GM12878 (cell line): ENCODE measurements at regions not wholly inside any gene's neighbourhood (a gene's known extent, or its start where the extent isn't known, plus 50 kb on each side); places are given as distances from the start of the nearest gene placed in this dataset.

Source experiments
- ATAC-seq: fragments of 200-7000 bp; cut with Tn5 transposase; 3 replicates; pipeline ENCODE4 v1.9.1; 2020; ENCODE audit warnings: mild to moderate bottlenecking, moderate library complexity
- BruUV-seq: library from RNA; stranded (reverse); fragments of 400-500 nt; replicated peaks from 2 replicates; lab custom pipeline; 2021; lab: Mats Ljungman, UMichigan
- CTCF ChIA-PET: fragments of 300-600 bp; sonication (Branson Sonifier 250); formaldehyde crosslinking; extraction: SDS; loops from one replicate; lab custom pipeline; 2021; ENCODE audit warnings: inconsistent platforms; lab: Yijun Ruan, JAX
- POLR2A ChIA-PET: fragments of 350-600 bp; formaldehyde crosslinking; extraction: SDS; loops from one replicate; lab custom pipeline; 2021; ENCODE audit warnings: inconsistent platforms; lab: Charles Lee
- RAD21 ChIA-PET: fragments of 300-600 bp; sonication (Branson Sonifier 250); formaldehyde crosslinking; loops from one replicate; lab custom pipeline; 2023; ENCODE audit warnings: antibody characterized with exemption; ENCODE audit not compliant: unreplicated experiment; lab: Charles Lee
- SMC1A ChIA-PET: fragments of 300-600 bp; sonication (Branson Sonifier 250); formaldehyde crosslinking; loops from one replicate; lab custom pipeline; 2023; ENCODE audit not compliant: unreplicated experiment, uncharacterized antibody; lab: Charles Lee
- DNase-seq: peaks from one replicate; pipeline ENCODE4 v3.0.0-alpha.2; 2011; ENCODE audit warnings: low read depth, low spot score
- FAIRE-seq: peaks from 3 replicates; lab custom pipeline; 2011; peaks lifted over from hg19 to GRCh38; lab: Jason Lieb, UNC
- H2AFZ ChIP-seq: 2 replicates; pipeline ENCODE4 v1.6.0; 2011; ENCODE audit warnings: low read depth, low read length, control low read depth; ENCODE audit not compliant: control insufficient read depth
- H3K27ac ChIP-seq: 2 replicates; pipeline ENCODE4 v1.5.1; 2011; ENCODE audit warnings: control low read depth; ENCODE audit not compliant: control insufficient read depth, insufficient read depth
- H3K27me3 ChIP-seq, 2 experiments: replicated peaks in 1 of 2; 2 replicates each; pipeline versions ENCODE4 v1.6.0 to v1.6.1; 2011; ENCODE audit warnings: low read length in 1 of 2; ENCODE audit not compliant: control insufficient read depth in 2 of 2, insufficient read depth in 2 of 2
- H3K36me3 ChIP-seq, 2 experiments: 2 replicates each; pipeline ENCODE4 v1.5.1; 2011; ENCODE audit warnings: low read length in 1 of 2; ENCODE audit not compliant: control insufficient read depth in 2 of 2, insufficient read depth in 2 of 2
- H3K4me1 ChIP-seq: 2 replicates; pipeline ENCODE4 v1.6.1; 2011; ENCODE audit warnings: mild to moderate bottlenecking, low read length, moderate library complexity, mixed read lengths; ENCODE audit not compliant: control insufficient read depth, insufficient read depth
- H3K4me2 ChIP-seq: 2 replicates; pipeline ENCODE4 v1.6.0; 2011; ENCODE audit warnings: control low read depth; ENCODE audit not compliant: control insufficient read depth, insufficient read depth
- H3K4me3 ChIP-seq: fragments of 200-600 bp; sonication (generic); 2 replicates; pipeline ENCODE4 v1.5.1; 2016
- H3K79me2 ChIP-seq: 2 replicates; pipeline ENCODE4 v1.6.0; 2011; ENCODE audit warnings: low read length; ENCODE audit not compliant: control insufficient read depth, insufficient read depth
- H3K9ac ChIP-seq: 2 replicates; pipeline ENCODE4 v1.8.0; 2011; ENCODE audit warnings: low read length, control low read depth, mixed read lengths; ENCODE audit not compliant: control insufficient read depth, insufficient read depth
- H3K9me3 ChIP-seq: replicated peaks from 3 replicates; pipeline ENCODE4 v1.5.1; 2011; ENCODE audit warnings: mild to moderate bottlenecking, low read length; ENCODE audit not compliant: control insufficient read depth, insufficient read depth
- H4K20me1 ChIP-seq: 2 replicates; pipeline ENCODE4 v1.6.0; 2011; ENCODE audit not compliant: control insufficient read depth, insufficient read depth
- GATAD2B ChIP-seq: fragments of 450-650 bp; conservative IDR thresholded peaks from 2 replicates; pipeline ENCODE4 v1.6.1; 2017; ENCODE audit warnings: low read depth, mild to moderate bottlenecking, moderate library complexity
- HDAC6 ChIP-seq: fragments of 200-600 bp; sonication (generic); IDR thresholded peaks from one replicate; pipeline ENCODE4 v1.8.0; 2017; ENCODE audit warnings: antibody characterized with exemption; ENCODE audit not compliant: unreplicated experiment
- MLLT1 ChIP-seq: fragments of 450-650 bp; IDR thresholded peaks from 2 replicates; pipeline ENCODE4 v1.6.1; 2016; ENCODE audit warnings: mild to moderate bottlenecking
- NFIC ChIP-seq: IDR thresholded peaks from 2 replicates; pipeline ENCODE4 v1.6.1; 2012; ENCODE audit warnings: low read depth, mild to moderate bottlenecking, inconsistent platforms, low read length, moderate library complexity
- NR2C2 ChIP-seq: IDR thresholded peaks from 2 replicates; pipeline ENCODE4 v1.6.1; 2011; ENCODE audit warnings: borderline replicate concordance, low read depth; ENCODE audit not compliant: control insufficient read depth, insufficient read length
- RELA ChIP-seq: fragments of 450-650 bp; IDR thresholded peaks from 2 replicates; pipeline ENCODE4 v1.8.0; 2014; ENCODE audit warnings: borderline replicate concordance; ENCODE audit not compliant: partially characterized antibody
- SIX5 ChIP-seq: IDR thresholded peaks from 2 replicates; pipeline ENCODE4 v1.6.1; 2011; ENCODE audit warnings: mild to moderate bottlenecking, low read depth, low read length, moderate library complexity; ENCODE audit not compliant: severe bottlenecking
- SRF ChIP-seq, 2 experiments: IDR thresholded peaks; 2 replicates each; pipeline ENCODE4 v1.6.1; 2011; ENCODE audit warnings: low read depth in 2 of 2, low read length in 2 of 2, mild to moderate bottlenecking in 1 of 2, moderate library complexity in 1 of 2
- STAT3 ChIP-seq: IDR thresholded peaks from 2 replicates; pipeline ENCODE4 v1.6.1; 2011; ENCODE audit warnings: low read depth, low read length, improper control_type of control experiment
- ZNF622 ChIP-seq: fragments of 450-650 bp; IDR thresholded peaks from 2 replicates; pipeline ENCODE4 v1.6.1; 2017; ENCODE audit warnings: mild to moderate bottlenecking, inconsistent platforms
- WGBS: methylation state at CpG from one replicate; pipeline ENCODE4 v1.1.6; 2016; ENCODE audit warnings: low lambda C conversion rate; ENCODE audit not compliant: insufficient replicate concordance, insufficient coverage; ENCODE audit errors: missing lambda C conversion rate; 5-methylcytosine and 5-hydroxymethylcytosine counted together
- in situ Hi-C: fragments of 300-500 bp; cut with MboI; formaldehyde crosslinking; loops from 9 replicates; pipeline ENCODE4 v1.14.3; 2018; ENCODE audit warnings: mixed read lengths
- intact Hi-C: fragments of 100-400 bp; cut with micrococcal nuclease; formaldehyde crosslinking; loops from one replicate; pipeline ENCODE4 v1.14.2; 2022; ENCODE audit not compliant: unreplicated experiment
- TF ChIP-seq, protein P1 (sequence below): fragments of 450-650 bp; IDR thresholded peaks from 2 replicates; pipeline ENCODE4 v1.6.1; 2017; ENCODE audit warnings: borderline replicate concordance

DNA sequence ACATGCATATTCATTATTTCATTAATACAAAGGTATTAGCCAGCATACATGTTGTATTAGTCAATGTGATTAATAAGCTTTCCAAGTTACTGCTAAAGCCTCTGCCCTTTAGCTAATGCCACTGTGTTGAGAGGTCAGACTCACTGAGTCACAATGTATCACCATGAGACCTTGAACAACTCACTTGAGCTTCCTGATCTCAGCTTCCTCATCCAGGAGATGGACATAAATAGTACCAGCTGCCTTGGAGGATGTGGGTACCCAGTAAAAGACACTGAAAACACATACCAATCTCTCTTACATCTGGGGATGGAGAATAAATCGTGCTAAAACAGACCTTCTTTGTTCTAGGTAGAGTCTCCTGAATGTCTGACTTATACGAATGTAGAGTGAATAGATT is 224.6 kb downstream of the EPHA4 start:
- Histone ChIP-seq H3K4me3 (no peak overlapping the region), H3K4me2 (no peak overlapping the region), H3K27me3 (no peaks in the 10 kb centered on the region; a peak in 1 of 4 replicates), H3K9me3 (no peaks in the 10 kb centered on the region), H3K27ac (no peak overlapping the region), H3K4me1 (no peaks in the 10 kb centered on the region), H3K79me2 (no peaks in the 10 kb centered on the region), H3K36me3 (no peaks in the 10 kb centered on the region), H2AFZ (no peak overlapping the region), H3K9ac (no peak overlapping the region), H4K20me1 (no peaks in the 10 kb centered on the region)
- no peak for ATAC-seq
- ChIA-PET RAD21 (interaction anchor here (1.3 kb wide), 1 partner anchor 24 kb away, joined by 3 read pairs; no protein-coding TSS in a partner anchor), POLR2A (no interaction called here), SMC1A (interaction anchor here (0.6 kb wide), 1 partner anchor 257 kb away, joined by 3 read pairs; no protein-coding TSS in a partner anchor), CTCF (no interaction called here)
- 24% methylated on average over 2 of the region's 2 CpGs for WGBS
- TF ChIP-seq STAT3 (no peak), SRF (IDR thresholded peaks at IDR 0.05; ENCODE audit: low read depth in 2 of 2, low read length in 2 of 2) (no peak), NR2C2 (no peak), MLLT1 (no peak), SIX5 (no peak), ZNF622 (no peak), GATAD2B (no peak), RELA (no peak), HDAC6 (no peak), NFIC (no peak)
- TF ChIP-seq, protein P1, sequence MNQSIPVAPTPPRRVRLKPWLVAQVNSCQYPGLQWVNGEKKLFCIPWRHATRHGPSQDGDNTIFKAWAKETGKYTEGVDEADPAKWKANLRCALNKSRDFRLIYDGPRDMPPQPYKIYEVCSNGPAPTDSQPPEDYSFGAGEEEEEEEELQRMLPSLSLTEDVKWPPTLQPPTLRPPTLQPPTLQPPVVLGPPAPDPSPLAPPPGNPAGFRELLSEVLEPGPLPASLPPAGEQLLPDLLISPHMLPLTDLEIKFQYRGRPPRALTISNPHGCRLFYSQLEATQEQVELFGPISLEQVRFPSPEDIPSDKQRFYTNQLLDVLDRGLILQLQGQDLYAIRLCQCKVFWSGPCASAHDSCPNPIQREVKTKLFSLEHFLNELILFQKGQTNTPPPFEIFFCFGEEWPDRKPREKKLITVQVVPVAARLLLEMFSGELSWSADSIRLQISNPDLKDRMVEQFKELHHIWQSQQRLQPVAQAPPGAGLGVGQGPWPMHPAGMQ = no peak
- no peak for DNase-seq
- intact Hi-C loops = no loop called here
- in situ Hi-C loops = no loop called here
- BruUV-seq = no TSS peak
- FAIRE-seq = no peak
